Lower lobe of right lung (tissue), 2 donors: ENCODE measurements at regions not wholly inside any gene's neighbourhood (a gene's known extent, or its start where the extent isn't known, plus 50 kb on each side); places are given as distances from the start of the nearest gene placed in this dataset.

Experiments
- ATAC-seq, 2 donors: fragments of 200-7000 bp; cut with Tn5 transposase; one replicate each; pipeline ENCODE4 v1.9.1; 2020 to 2022; ENCODE audit warnings: mild to moderate bottlenecking in 2 of 2, moderate library complexity in 2 of 2
- DNase-seq: peaks from one replicate; pipeline ENCODE4 v3.0.0-alpha.2; 2020
- H3K27ac ChIP-seq: fragments of 200-600 bp; one replicate; pipeline ENCODE4 v1.8.0; 2022
- H3K27me3 ChIP-seq: fragments of 200-600 bp; one replicate; pipeline ENCODE4 v1.8.0; 2022; ENCODE audit warnings: low read depth
- H3K36me3 ChIP-seq: fragments of 200-600 bp; one replicate; pipeline ENCODE4 v1.8.0; 2022; ENCODE audit warnings: mild to moderate bottlenecking
- H3K4me1 ChIP-seq: fragments of 200-600 bp; one replicate; pipeline ENCODE4 v1.8.0; 2022
- H3K4me3 ChIP-seq: fragments of 200-600 bp; one replicate; pipeline ENCODE4 v1.8.0; 2022; ENCODE audit warnings: mild to moderate bottlenecking
- H3K9me3 ChIP-seq: fragments of 200-600 bp; one replicate; pipeline ENCODE4 v1.8.0; 2022
- intact Hi-C: fragments of 100-400 bp; cut with DNase I; formaldehyde crosslinking; loops from one replicate; pipeline ENCODE4 v1.11.0; 2022
- TF ChIP-seq, protein P1 (sequence below): fragments of 200-600 bp; IDR thresholded peaks from one replicate; pipeline ENCODE4 v1.8.0; 2022; ENCODE audit warnings: antibody characterized with exemption, mild to moderate bottlenecking
- donor health status: DM: no; HTN: yes; CAD: no; lungs with severe emphysema.

DNA sequence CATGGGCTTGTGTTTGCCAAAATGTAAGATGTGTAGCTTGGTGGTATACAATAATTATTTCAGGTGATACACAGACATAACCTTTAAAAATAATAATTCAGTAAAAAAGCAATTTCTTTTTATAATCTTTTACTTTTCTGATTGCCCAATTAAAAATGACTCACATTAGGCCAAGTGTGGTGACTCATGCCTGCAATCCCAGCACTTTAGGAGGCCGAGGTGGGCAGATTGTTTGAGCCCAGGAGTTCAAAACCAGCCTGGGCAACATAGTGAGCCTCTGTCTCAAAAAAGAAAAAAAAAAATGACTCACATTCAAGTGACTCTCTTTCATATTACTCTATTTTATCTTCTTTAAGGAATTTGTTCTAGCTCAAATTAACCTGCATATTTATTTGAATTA lies 449.4 kb upstream of the HTR2C start:
- intact Hi-C loops = no loop called here
- Histone ChIP-seq H3K4me3 (no peak overlapping the region), H3K27me3 (no peaks in the 10 kb centered on the region), H3K36me3 (no peaks in the 10 kb centered on the region), H3K4me1 (no peaks in the 10 kb centered on the region), H3K9me3 (no peaks in the 10 kb centered on the region), H3K27ac (no peak overlapping the region)
- TF ChIP-seq, protein P1, sequence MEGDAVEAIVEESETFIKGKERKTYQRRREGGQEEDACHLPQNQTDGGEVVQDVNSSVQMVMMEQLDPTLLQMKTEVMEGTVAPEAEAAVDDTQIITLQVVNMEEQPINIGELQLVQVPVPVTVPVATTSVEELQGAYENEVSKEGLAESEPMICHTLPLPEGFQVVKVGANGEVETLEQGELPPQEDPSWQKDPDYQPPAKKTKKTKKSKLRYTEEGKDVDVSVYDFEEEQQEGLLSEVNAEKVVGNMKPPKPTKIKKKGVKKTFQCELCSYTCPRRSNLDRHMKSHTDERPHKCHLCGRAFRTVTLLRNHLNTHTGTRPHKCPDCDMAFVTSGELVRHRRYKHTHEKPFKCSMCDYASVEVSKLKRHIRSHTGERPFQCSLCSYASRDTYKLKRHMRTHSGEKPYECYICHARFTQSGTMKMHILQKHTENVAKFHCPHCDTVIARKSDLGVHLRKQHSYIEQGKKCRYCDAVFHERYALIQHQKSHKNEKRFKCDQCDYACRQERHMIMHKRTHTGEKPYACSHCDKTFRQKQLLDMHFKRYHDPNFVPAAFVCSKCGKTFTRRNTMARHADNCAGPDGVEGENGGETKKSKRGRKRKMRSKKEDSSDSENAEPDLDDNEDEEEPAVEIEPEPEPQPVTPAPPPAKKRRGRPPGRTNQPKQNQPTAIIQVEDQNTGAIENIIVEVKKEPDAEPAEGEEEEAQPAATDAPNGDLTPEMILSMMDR = no peak
- ATAC-seq (no peak), DNase-seq (no peak)

DNA sequence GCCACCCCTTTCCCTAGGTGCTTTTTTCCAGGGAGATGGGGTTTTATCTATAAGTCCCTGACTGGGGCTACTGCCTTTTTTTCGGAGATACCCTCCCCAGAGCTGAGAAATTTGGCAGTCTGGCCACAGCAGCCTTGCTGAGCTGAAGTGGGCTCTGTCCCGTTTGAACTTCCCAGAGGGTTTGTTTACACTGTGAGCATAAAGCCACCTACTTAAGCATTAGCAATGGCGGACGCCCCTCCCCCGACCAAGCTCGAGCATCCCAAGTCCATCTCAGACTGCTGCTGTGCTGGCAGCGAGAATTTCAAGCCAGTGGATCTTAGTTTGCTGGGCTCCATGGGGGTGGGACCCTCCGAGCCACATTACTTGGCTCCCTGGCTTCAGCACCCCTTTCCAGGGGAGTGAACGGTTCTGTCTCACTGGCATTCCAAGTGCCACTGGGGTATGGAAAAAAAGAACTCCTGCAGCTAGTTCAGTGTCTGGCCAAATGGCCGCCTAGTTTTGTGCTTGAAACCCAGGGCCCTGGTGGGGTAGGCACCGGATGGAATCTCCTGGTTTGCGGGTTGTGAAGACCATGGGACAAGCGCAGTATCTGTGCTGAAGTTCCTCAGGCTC lies 456.4 kb upstream of the HTR2C start:
- no peak for ATAC-seq
- intact Hi-C loops = no loop called here
- DNase-seq = no peak
- Histone ChIP-seq H3K4me1 (no peaks in the 10 kb centered on the region), H3K27ac (no peak overlapping the region), H3K4me3 (no peak overlapping the region), H3K9me3 (no peaks in the 10 kb centered on the region), H3K27me3 (no peaks in the 10 kb centered on the region), H3K36me3 (no peaks in the 10 kb centered on the region)
- TF ChIP-seq, protein P1 = no peak

- no peaks in the 10 kb centered on the region for H3K4me1 ChIP-seq
- ATAC-seq (no peak), DNase-seq (no peak)
- no peaks in the 10 kb centered on the region for H3K27me3 ChIP-seq
- no peak overlapping the region for H3K4me3 ChIP-seq
- intact Hi-C loops = no loop called here
- H3K9me3 ChIP-seq = no peaks in the 10 kb centered on the region
- no peaks in the 10 kb centered on the region for H3K36me3 ChIP-seq
- TF ChIP-seq, protein P1 = no peak
- no peak overlapping the region for H3K27ac ChIP-seq
Observed at GRCh38 chrX:114127005-114127404, 456.9 kb upstream of the HTR2C start.

- intact Hi-C loops = no loop called here
- ATAC-seq = no peak
- Histone ChIP-seq H3K27ac (no peak overlapping the region), H3K9me3 (no peaks in the 10 kb centered on the region), H3K27me3 (no peaks in the 10 kb centered on the region), H3K4me1 (no peaks in the 10 kb centered on the region), H3K4me3 (no peak overlapping the region), H3K36me3 (no peaks in the 10 kb centered on the region)
- no peak for DNase-seq
- TF ChIP-seq, protein P1 = no peak
Observed at GRCh38 chrX:114101081-114101480, 482.8 kb upstream of the HTR2C start.

- no peaks in the 10 kb centered on the region for H3K27me3 ChIP-seq
- DNase-seq = no peak
Observed at GRCh38 chrX:114097866-114098265, 486.0 kb upstream of the HTR2C start.

More at GRCh38 chrX:114097866-114098265, 486.0 kb upstream of the HTR2C start:
- Histone ChIP-seq H3K27ac (no peak overlapping the region), H3K4me1 (no peaks in the 10 kb centered on the region), H3K36me3 (no peaks in the 10 kb centered on the region), H3K9me3 (no peaks in the 10 kb centered on the region), H3K4me3 (no peak overlapping the region)
- TF ChIP-seq, protein P1 = no peak
- intact Hi-C loops = no loop called here
- ATAC-seq = no peak
